ENCODE measurements at regions not wholly inside any gene's neighbourhood (a gene's known extent, or its start where the extent isn't known, plus 50 kb on each side); places are given as distances from the start of the nearest gene placed in this dataset.

- DNase-seq: no peak
Observed at GRCh38 chr4:120415896-120416295, 349.2 kb upstream of the MAD2L1 start.

- no peak for DNase-seq
Observed at GRCh38 chr4:120406960-120407359, 340.3 kb upstream of the MAD2L1 start.

- no peak for DNase-seq
Observed at GRCh38 chr4:120403296-120403695, 336.6 kb upstream of the MAD2L1 start.

- no peak for DNase-seq
Observed at GRCh38 chr4:120400441-120400840, 333.8 kb upstream of the MAD2L1 start.

- no peak for DNase-seq
Observed at GRCh38 chr4:120399826-120400225, 333.2 kb upstream of the MAD2L1 start.

GRCh38 chr4:120395746-120396145 lies 329.1 kb upstream of the MAD2L1 start:
- no peak for DNase-seq

GRCh38 chr4:120355881-120356280 lies 289.2 kb upstream of the MAD2L1 start:
- DNase-seq: no peak

GRCh38 chr4:120354381-120354780 lies 287.7 kb upstream of the MAD2L1 start:
- no peak for DNase-seq

GRCh38 chr4:120353235-120353634 lies 286.6 kb upstream of the MAD2L1 start:
- no peak for DNase-seq

- no peak for DNase-seq
Observed at GRCh38 chr4:120352739-120353138, 286.1 kb upstream of the MAD2L1 start.

- no peak for DNase-seq
Observed at GRCh38 chr4:120348948-120349347, 282.3 kb upstream of the MAD2L1 start.

- DNase-seq: no peak
Observed at GRCh38 chr4:120348521-120348920, 281.9 kb upstream of the MAD2L1 start.

- DNase-seq: no peak
Observed at GRCh38 chr4:120331486-120332370, 265.1 kb upstream of the MAD2L1 start.

GRCh38 chr4:120329386-120329785 lies 262.7 kb upstream of the MAD2L1 start:
- no peak for DNase-seq

- no peak for DNase-seq
Observed at GRCh38 chr4:120327276-120327675, 260.6 kb upstream of the MAD2L1 start.

GRCh38 chr4:120319046-120319767 lies 252.6 kb upstream of the MAD2L1 start:
- no peak for DNase-seq

- DNase-seq: no peak
Observed at GRCh38 chr4:120318196-120318846, 251.7 kb upstream of the MAD2L1 start.

- DNase-seq: no peak
Observed at GRCh38 chr4:120317713-120318112, 251.1 kb upstream of the MAD2L1 start.

GRCh38 chr4:120316416-120316815 lies 249.8 kb upstream of the MAD2L1 start:
- no peak for DNase-seq

- DNase-seq: no peak
Observed at GRCh38 chr4:120314969-120315368, 248.3 kb upstream of the MAD2L1 start.

- DNase-seq: no peak
Observed at GRCh38 chr4:120304801-120305200, 238.2 kb upstream of the MAD2L1 start.

GRCh38 chr4:120299631-120300030 lies 233.0 kb upstream of the MAD2L1 start:
- no peak for DNase-seq

- no peak for DNase-seq
Observed at GRCh38 chr4:120293341-120293740, 226.7 kb upstream of the MAD2L1 start.

Measured in hindlimb muscle (tissue), 1 donor.